ENCODE measurements at regions not wholly inside any gene's neighbourhood (a gene's known extent, or its start where the extent isn't known, plus 50 kb on each side); places are given as distances from the start of the nearest gene placed in this dataset.

DNA sequence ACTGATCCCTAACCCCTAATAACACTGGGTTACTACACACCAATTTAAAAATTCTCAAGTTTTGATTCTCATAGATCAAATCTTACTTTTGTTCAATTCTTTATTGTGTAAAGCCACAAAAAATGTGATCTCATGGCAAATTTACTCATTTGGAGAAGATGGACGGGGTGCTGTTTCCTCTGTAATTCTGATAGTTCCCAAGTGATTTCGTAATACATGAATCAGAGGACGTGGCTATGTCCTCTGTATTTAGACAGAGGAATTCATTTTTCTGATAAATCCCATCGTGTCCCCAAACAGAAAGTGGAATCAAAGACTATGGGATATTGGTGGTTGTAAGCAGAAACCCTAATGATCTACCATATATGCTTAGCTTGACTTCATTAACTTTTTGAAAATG lies 76.6 kb upstream of the GNG2 start:
- SMC1A ChIA-PET (ENCODE audit: uncharacterized antibody, unreplicated experiment), result interaction anchor here (0.6 to 1.9 kb wide), 2 partner anchors 10 to 195 kb away, joined by 3 to 6 read pairs; no protein-coding TSS in a partner anchor
- Histone ChIP-seq H3K4me2 (ENCODE audit: control insufficient read depth, insufficient read depth) (no peak overlapping the region), H3K4me3 (no peak overlapping the region), H4K20me1 (ENCODE audit: control insufficient read depth, insufficient read depth) (no peaks in the 10 kb centered on the region), H2AFZ (ENCODE audit: control insufficient read depth, low read depth, low read length) (no peak overlapping the region), H3K9me3 (replicated peaks; ENCODE audit: control insufficient read depth, insufficient read depth, low read length) (peaks cover 4% of the 10 kb centered on the region; the same call in 1 of the 3 replicates), H3K27me3 (replicated peaks in 1 of 2; ENCODE audit: control insufficient read depth in 2 of 2, insufficient read depth in 2 of 2, low read length in 1 of 2) (no peaks in the 10 kb centered on the region), H3K36me3 (ENCODE audit: control insufficient read depth in 2 of 2, insufficient read depth in 2 of 2, low read length in 1 of 2) (no peaks in the 10 kb centered on the region), H3K79me2 (ENCODE audit: control insufficient read depth, insufficient read depth, low read length) (no peaks in the 10 kb centered on the region), H3K4me1 (ENCODE audit: control insufficient read depth, insufficient read depth, low read length) (no peaks in the 10 kb centered on the region), H3K27ac (ENCODE audit: control insufficient read depth, insufficient read depth) (no peak overlapping the region), H3K9ac (ENCODE audit: control insufficient read depth, insufficient read depth, low read length) (no peak overlapping the region)
- RAD21 ChIA-PET (ENCODE audit: unreplicated experiment), result no interaction called here
- intact Hi-C loops (cut with micrococcal nuclease; ENCODE audit: unreplicated experiment) (loop anchor here (5.0 kb wide), 1 partner anchor 79 kb away; the partner anchor contains the start of gene GNG2), in situ Hi-C loops (cut with MboI) (no loop called here)
- POLR2A ChIA-PET, result no interaction called here
- no TSS peak for BruUV-seq (replicated peaks)
- DNase-seq (ENCODE audit: low read depth, low spot score) (no peak), FAIRE-seq (no peak), ATAC-seq (no peak)
- CTCF ChIA-PET, result interaction anchor here (2.2 kb wide), 1 partner anchor 195 kb away, joined by 10 read pairs; no protein-coding TSS in a partner anchor
- WGBS (ENCODE audit: insufficient coverage, insufficient replicate concordance, low lambda C conversion rate, missing lambda C conversion rate), result 1% methylated on average over 4 of the region's 4 CpGs
- TF ChIP-seq, protein P1, sequence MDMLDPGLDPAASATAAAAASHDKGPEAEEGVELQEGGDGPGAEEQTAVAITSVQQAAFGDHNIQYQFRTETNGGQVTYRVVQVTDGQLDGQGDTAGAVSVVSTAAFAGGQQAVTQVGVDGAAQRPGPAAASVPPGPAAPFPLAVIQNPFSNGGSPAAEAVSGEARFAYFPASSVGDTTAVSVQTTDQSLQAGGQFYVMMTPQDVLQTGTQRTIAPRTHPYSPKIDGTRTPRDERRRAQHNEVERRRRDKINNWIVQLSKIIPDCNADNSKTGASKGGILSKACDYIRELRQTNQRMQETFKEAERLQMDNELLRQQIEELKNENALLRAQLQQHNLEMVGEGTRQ (IDR thresholded peaks at IDR 0.05; ENCODE audit: borderline replicate concordance, low read depth, low read length), result no peak
- no peak for TF ChIP-seq FOXK2 (IDR thresholded peaks at IDR 0.05)
- TF ChIP-seq, protein P2, sequence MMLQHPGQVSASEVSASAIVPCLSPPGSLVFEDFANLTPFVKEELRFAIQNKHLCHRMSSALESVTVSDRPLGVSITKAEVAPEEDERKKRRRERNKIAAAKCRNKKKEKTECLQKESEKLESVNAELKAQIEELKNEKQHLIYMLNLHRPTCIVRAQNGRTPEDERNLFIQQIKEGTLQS (IDR thresholded peaks at IDR 0.05; ENCODE audit: borderline replicate concordance, extremely low read depth, low read depth, low read length), result no peak
- TF ChIP-seq SMC3 (IDR thresholded peaks at IDR 0.05; ENCODE audit: borderline replicate concordance, low read length), result no peak
- no peak for TF ChIP-seq NRF1 (conservative IDR thresholded peaks at IDR 0.05; ENCODE audit: low read depth, low read length)
- TF ChIP-seq, protein P3, sequence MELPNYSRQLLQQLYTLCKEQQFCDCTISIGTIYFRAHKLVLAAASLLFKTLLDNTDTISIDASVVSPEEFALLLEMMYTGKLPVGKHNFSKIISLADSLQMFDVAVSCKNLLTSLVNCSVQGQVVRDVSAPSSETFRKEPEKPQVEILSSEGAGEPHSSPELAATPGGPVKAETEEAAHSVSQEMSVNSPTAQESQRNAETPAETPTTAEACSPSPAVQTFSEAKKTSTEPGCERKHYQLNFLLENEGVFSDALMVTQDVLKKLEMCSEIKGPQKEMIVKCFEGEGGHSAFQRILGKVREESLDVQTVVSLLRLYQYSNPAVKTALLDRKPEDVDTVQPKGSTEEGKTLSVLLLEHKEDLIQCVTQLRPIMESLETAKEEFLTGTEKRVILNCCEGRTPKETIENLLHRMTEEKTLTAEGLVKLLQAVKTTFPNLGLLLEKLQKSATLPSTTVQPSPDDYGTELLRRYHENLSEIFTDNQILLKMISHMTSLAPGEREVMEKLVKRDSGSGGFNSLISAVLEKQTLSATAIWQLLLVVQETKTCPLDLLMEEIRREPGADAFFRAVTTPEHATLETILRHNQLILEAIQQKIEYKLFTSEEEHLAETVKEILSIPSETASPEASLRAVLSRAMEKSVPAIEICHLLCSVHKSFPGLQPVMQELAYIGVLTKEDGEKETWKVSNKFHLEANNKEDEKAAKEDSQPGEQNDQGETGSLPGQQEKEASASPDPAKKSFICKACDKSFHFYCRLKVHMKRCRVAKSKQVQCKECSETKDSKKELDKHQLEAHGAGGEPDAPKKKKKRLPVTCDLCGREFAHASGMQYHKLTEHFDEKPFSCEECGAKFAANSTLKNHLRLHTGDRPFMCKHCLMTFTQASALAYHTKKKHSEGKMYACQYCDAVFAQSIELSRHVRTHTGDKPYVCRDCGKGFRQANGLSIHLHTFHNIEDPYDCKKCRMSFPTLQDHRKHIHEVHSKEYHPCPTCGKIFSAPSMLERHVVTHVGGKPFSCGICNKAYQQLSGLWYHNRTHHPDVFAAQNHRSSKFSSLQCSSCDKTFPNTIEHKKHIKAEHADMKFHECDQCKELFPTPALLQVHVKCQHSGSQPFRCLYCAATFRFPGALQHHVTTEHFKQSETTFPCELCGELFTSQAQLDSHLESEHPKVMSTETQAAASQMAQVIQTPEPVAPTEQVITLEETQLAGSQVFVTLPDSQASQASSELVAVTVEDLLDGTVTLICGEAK (IDR thresholded peaks at IDR 0.05; ENCODE audit: borderline replicate concordance), result no peak
- TF ChIP-seq, protein P4, sequence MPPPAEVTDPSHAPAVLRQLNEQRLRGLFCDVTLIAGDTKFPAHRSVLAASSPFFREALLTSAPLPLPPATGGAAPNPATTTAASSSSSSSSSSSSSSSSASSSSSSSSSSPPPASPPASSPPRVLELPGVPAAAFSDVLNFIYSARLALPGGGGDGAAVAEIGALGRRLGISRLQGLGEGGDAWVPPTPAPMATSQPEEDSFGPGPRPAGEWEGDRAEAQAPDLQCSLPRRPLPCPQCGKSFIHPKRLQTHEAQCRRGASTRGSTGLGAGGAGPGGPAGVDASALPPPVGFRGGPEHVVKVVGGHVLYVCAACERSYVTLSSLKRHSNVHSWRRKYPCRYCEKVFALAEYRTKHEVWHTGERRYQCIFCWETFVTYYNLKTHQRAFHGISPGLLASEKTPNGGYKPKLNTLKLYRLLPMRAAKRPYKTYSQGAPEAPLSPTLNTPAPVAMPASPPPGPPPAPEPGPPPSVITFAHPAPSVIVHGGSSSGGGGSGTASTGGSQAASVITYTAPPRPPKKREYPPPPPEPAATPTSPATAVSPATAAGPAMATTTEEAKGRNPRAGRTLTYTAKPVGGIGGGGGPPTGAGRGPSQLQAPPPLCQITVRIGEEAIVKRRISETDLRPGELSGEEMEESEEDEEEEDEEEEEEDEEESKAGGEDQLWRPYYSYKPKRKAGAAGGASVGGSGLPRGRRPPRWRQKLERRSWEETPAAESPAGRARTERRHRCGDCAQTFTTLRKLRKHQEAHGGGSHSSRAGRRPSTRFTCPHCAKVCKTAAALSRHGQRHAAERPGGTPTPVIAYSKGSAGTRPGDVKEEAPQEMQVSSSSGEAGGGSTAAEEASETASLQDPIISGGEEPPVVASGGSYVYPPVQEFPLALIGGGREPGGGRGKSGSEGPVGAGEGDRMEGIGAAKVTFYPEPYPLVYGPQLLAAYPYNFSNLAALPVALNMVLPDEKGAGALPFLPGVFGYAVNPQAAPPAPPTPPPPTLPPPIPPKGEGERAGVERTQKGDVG (CRISPR knock-in tag; IDR thresholded peaks at IDR 0.05), result no peak

All from GM12878 (cell line).